Prostate gland (tissue), 2 donors: ENCODE measurements at regions not wholly inside any gene's neighbourhood (a gene's known extent, or its start where the extent isn't known, plus 50 kb on each side); places are given as distances from the start of the nearest gene placed in this dataset.

ENCODE experiments used
- CTCF ChIP-seq, 4 experiments: fragments of 200-600 bp in 2 of 4; fragments of 450-650 bp in 2 of 4; sonication (generic) in 2 of 4; IDR thresholded peaks; 1 replicate in 3 of 4; 2 replicates in 1 of 4; pipeline ENCODE4 v1.5.1; 2016 to 2019; ENCODE audit warnings: antibody characterized with exemption in 4 of 4, mild to moderate bottlenecking in 2 of 4, moderate library complexity in 2 of 4
- POLR2A ChIP-seq: fragments of 450-650 bp; IDR thresholded peaks from one replicate; pipeline ENCODE4 v1.6.1; 2016; ENCODE audit warnings: antibody characterized with exemption, mild to moderate bottlenecking
- POLR2AphosphoS5 ChIP-seq: sonication (generic); formaldehyde crosslinking; IDR thresholded peaks from one replicate; pipeline ENCODE4 v1.6.1; 2017; ENCODE audit warnings: antibody characterized with exemption

- no peak for TF ChIP-seq POLR2AphosphoS5
- TF ChIP-seq CTCF (IDR thresholded peaks at IDR 0.05): no peak
- no peak for TF ChIP-seq POLR2A
These were observed 115.4 kb upstream of the F3 start for GRCh38 chr1:94656967-94657366.
